ENCODE measurements at regions not wholly inside any gene's neighbourhood (a gene's known extent, or its start where the extent isn't known, plus 50 kb on each side); places are given as distances from the start of the nearest gene placed in this dataset.

DNA sequence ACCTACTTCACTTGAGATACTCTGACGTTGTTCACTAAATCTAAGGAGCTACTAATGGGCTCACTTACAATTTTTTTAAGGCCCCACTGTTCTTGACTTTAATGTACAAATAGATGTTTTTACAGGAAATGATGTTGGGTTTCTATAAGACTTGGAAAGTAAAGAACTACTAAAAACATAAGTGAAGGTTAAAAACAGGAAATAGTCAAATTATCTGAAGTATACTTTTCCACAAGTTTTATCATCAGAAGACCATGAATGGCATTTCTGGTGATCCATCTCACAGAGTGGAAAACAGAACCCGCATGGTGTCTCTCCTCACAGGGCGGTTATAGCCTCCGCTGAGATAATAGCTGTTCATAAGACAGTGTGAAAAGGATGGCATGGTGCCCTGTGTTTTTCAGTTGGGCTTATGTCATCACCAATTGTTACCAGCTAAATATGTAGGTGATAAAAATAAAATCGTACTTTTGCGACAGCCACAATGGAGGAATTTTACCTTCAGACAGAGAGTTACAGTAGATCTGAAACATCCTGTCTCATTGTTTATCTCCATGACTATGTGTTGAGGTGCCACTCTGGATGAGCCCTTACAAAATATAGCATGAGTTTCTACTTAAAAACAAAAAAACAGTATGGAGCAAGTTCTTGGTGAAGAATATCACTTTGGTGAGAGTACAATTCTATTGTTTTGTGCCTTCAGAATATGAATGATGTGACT is 462.4 kb downstream of the RAP2B start:
- no peak for TF ChIP-seq CTCF (IDR thresholded peaks at IDR 0.05)

GRCh38 chr3:153625506-153625905 is 463.5 kb downstream of the RAP2B start:
- no peak for TF ChIP-seq CTCF (IDR thresholded peaks at IDR 0.05)

DNA sequence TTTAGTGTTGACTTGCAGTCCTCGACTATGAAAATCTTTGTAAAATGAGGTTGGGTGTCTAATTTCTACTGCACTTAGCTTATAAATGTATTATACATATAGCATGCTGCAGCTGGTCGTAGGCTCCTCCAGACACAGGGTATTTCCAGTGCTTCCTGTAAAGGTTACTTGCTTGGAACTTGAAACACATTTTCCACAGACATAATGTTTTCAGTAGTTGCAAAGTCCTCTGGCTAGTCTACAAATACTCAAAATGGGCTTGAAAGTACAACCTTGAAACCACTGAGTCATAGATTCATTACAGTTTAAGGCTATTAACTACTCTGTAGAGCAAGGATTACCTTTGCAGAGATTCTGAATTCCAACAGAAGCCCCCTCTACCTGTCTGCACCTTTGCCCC is 464.1 kb downstream of the RAP2B start:
- TF ChIP-seq CTCF (IDR thresholded peaks at IDR 0.05), result no peak

- no peak for TF ChIP-seq CTCF (IDR thresholded peaks at IDR 0.05)
Measured at GRCh38 chr3:153628591-153628990, 466.6 kb downstream of the RAP2B start.

GRCh38 chr3:153629148-153629547 is 467.1 kb downstream of the RAP2B start:
- TF ChIP-seq CTCF (IDR thresholded peaks at IDR 0.05), result no peak

- TF ChIP-seq CTCF (IDR thresholded peaks at IDR 0.05), result no peak
Measured at GRCh38 chr3:153631102-153631501, 469.1 kb downstream of the RAP2B start.

DNA sequence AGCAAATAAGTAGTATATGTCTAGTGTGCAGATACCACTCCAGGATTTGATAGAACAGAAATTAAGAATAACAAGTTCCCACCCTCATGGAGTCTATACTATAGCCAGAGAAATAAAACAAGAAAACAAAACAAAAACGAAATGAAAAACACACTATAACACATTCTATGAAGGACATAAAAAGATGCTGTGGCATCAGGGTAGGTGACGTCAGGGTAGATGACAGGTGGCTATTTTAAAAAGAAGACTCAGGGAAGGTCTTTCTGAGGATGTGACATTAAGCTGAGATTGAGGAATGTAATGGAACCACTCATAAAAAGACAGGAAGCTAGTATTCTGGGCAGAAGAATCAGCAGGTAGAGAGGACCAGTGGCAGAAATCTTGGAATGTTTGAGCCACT is 469.6 kb downstream of the RAP2B start:
- TF ChIP-seq CTCF (IDR thresholded peaks at IDR 0.05), result no peak

GRCh38 chr3:153633407-153633806 is 471.4 kb downstream of the RAP2B start:
- TF ChIP-seq CTCF (IDR thresholded peaks at IDR 0.05), result no peak

All from LNCAP (cell line).